GM23338 (cell line): ENCODE measurements at regions not wholly inside any gene's neighbourhood (a gene's known extent, or its start where the extent isn't known, plus 50 kb on each side); places are given as distances from the start of the nearest gene placed in this dataset.

Experiments used
- CTCF ChIP-seq, 2 experiments: fragments of 200-600 bp in 1 of 2; sonication (generic) in 1 of 2; conservative IDR thresholded peaks; 2 replicates each; pipeline versions ENCODE4 v1.5.1 to v1.6.1; 2016 to 2017; ENCODE audit warnings: antibody characterized with exemption in 2 of 2, low read depth in 2 of 2, mild to moderate bottlenecking in 2 of 2, moderate library complexity in 1 of 2
- ETS1 ChIP-seq: IDR thresholded peaks from 2 replicates; pipeline ENCODE4 v1.6.1; 2016; ENCODE audit warnings: antibody characterized with exemption
- EZH2 ChIP-seq: fragments of 200-600 bp; sonication (generic); IDR thresholded peaks from one replicate; pipeline ENCODE4 v1.8.0; 2017; ENCODE audit warnings: antibody characterized with exemption, mild to moderate bottlenecking, low read depth; ENCODE audit not compliant: unreplicated experiment
- EZH2phosphoT487 ChIP-seq: fragments of 200-600 bp; sonication (generic); IDR thresholded peaks from one replicate; pipeline ENCODE4 v1.8.1; 2018; ENCODE audit warnings: antibody characterized with exemption; ENCODE audit not compliant: unreplicated experiment
- JUNB ChIP-seq: IDR thresholded peaks from one replicate; pipeline ENCODE4 v1.6.1; 2016; ENCODE audit warnings: antibody characterized with exemption; ENCODE audit not compliant: unreplicated experiment
- NANOG ChIP-seq: IDR thresholded peaks from 2 replicates; pipeline ENCODE4 v1.6.1; 2016; ENCODE audit warnings: antibody characterized with exemption, borderline replicate concordance
- POLR2AphosphoS5 ChIP-seq: IDR thresholded peaks from 2 replicates; pipeline ENCODE4 v1.6.1; 2016; ENCODE audit warnings: antibody characterized with exemption, low read depth
- REST ChIP-seq: IDR thresholded peaks from one replicate; pipeline ENCODE4 v1.6.1; 2018; ENCODE audit warnings: antibody characterized with exemption; ENCODE audit not compliant: unreplicated experiment

DNA sequence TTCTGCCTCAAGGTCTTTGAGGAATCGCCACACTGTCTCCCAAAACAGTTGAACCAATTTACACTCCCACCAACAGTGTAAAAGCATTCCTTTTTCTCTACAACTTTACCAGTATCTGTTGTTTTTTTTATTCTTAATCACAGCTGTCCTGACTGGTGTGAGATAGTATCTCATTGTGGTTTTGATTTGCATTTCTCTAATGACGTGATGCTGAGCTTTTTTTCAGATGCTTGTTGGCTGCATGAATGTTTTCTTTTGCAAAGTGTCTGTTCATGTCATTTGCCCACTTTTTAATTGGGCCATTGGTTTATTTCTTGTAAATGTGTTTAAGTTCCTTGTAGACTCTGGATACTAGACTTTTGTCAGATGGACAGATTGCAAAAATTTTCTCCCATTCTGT is 400.0 kb downstream of the DEPDC1B start:
- no peak for TF ChIP-seq CTCF (conservative IDR thresholded peaks at IDR 0.05; ENCODE audit: low read depth in 2 of 2)
- no peak for TF ChIP-seq JUNB
- TF ChIP-seq EZH2, result no peak
- no peak for TF ChIP-seq NANOG
- no peak for TF ChIP-seq EZH2phosphoT487
- no peak for TF ChIP-seq POLR2AphosphoS5
- TF ChIP-seq ETS1, result no peak
- TF ChIP-seq REST, result no peak
